ENCODE measurements at regions not wholly inside any gene's neighbourhood (a gene's known extent, or its start where the extent isn't known, plus 50 kb on each side); places are given as distances from the start of the nearest gene placed in this dataset.

GRCh38 chr20:63056236-63057170 lies 49.7 kb upstream of the BHLHE23 start:
- DNase-seq (ENCODE audit: low read depth): peak; percentile 64

All from amniotic epithelial cell (primary cell).